H9 (cell line): ENCODE measurements at regions not wholly inside any gene's neighbourhood (a gene's known extent, or its start where the extent isn't known, plus 50 kb on each side); places are given as distances from the start of the nearest gene placed in this dataset.

Experiments
- DNase-seq: peaks from one replicate; pipeline ENCODE4 v3.0.0-alpha.2; 2017
- H2AFZ ChIP-seq: one replicate; pipeline ENCODE4 v1.6.1; 2013; ENCODE audit warnings: mild to moderate bottlenecking, low read length, control low read depth, moderate library complexity
- H2AK5ac ChIP-seq: 2 replicates; pipeline ENCODE4 v1.6.1; 2013; ENCODE audit warnings: low read length, control low read depth, mixed read lengths; ENCODE audit not compliant: insufficient read length
- H2BK120ac ChIP-seq: one replicate; pipeline ENCODE4 v1.6.1; 2013; ENCODE audit warnings: low read depth, mild to moderate bottlenecking, low read length, control low read depth, inconsistent platforms; ENCODE audit not compliant: poor library complexity, severe bottlenecking
- H2BK12ac ChIP-seq: 2 replicates; pipeline ENCODE4 v1.6.1; 2013; ENCODE audit warnings: low read length, control low read depth, mixed read lengths, low read depth; ENCODE audit not compliant: insufficient read length
- H2BK15ac ChIP-seq: 2 replicates; pipeline ENCODE4 v1.6.1; 2013; ENCODE audit warnings: low read depth, low read length, control low read depth
- H2BK20ac ChIP-seq: one replicate; pipeline ENCODE4 v1.6.1; 2013; ENCODE audit warnings: low read depth, mild to moderate bottlenecking, low read length, control low read depth, inconsistent platforms; ENCODE audit not compliant: poor library complexity, severe bottlenecking
- H2BK5ac ChIP-seq: 2 replicates; pipeline ENCODE4 v1.6.1; 2013; ENCODE audit warnings: low read length, control low read depth, mixed read lengths; ENCODE audit not compliant: insufficient read length
- H3K14ac ChIP-seq: 2 replicates; pipeline ENCODE4 v1.6.1; 2013; ENCODE audit warnings: low read length, control low read depth; ENCODE audit not compliant: insufficient read depth
- H3K18ac ChIP-seq: 2 replicates; pipeline ENCODE4 v1.6.1; 2013; ENCODE audit warnings: low read depth, mild to moderate bottlenecking, mixed read lengths, low read length, control low read depth; ENCODE audit not compliant: insufficient read length
- H3K23ac ChIP-seq: 2 replicates; pipeline ENCODE4 v1.6.1; 2013; ENCODE audit warnings: low read length, control low read depth, mixed read lengths, low read depth; ENCODE audit not compliant: insufficient read length
- H3K23me2 ChIP-seq: 2 replicates; pipeline ENCODE4 v1.6.1; 2013; ENCODE audit warnings: low read depth, mild to moderate bottlenecking, mixed read lengths, low read length, control low read depth; ENCODE audit not compliant: insufficient read length, poor library complexity, severe bottlenecking
- H3K27ac ChIP-seq: 2 replicates; pipeline ENCODE4 v1.5.1; 2013; ENCODE audit warnings: low read length, control low read depth, mixed read lengths, low read depth; ENCODE audit not compliant: insufficient read length
- H3K27me3 ChIP-seq: 2 replicates; pipeline ENCODE4 v1.6.1; 2013; ENCODE audit warnings: low read length, control low read depth, inconsistent platforms; ENCODE audit not compliant: insufficient read depth
- H3K4ac ChIP-seq: 2 replicates; pipeline ENCODE4 v1.6.1; 2013; ENCODE audit warnings: low read depth, mild to moderate bottlenecking, control low read depth, inconsistent platforms, low read length, moderate library complexity
- H3K4me1 ChIP-seq: 2 replicates; pipeline ENCODE4 v1.6.1; 2013; ENCODE audit warnings: low read length, control low read depth, inconsistent platforms; ENCODE audit not compliant: insufficient read depth
- H3K4me2 ChIP-seq: 2 replicates; pipeline ENCODE4 v1.6.1; 2013; ENCODE audit warnings: low read length, control low read depth, mixed read lengths; ENCODE audit not compliant: insufficient read length, insufficient read depth
- H3K56ac ChIP-seq: 2 replicates; pipeline ENCODE4 v1.6.1; 2013; ENCODE audit warnings: low read depth, mild to moderate bottlenecking, mixed read lengths, low read length, control low read depth; ENCODE audit not compliant: insufficient read length
- H3K79me1 ChIP-seq: 2 replicates; pipeline ENCODE4 v1.6.1; 2013; ENCODE audit warnings: low read depth, mild to moderate bottlenecking, moderate library complexity, low read length, control low read depth, inconsistent platforms; ENCODE audit not compliant: insufficient read depth, poor library complexity, severe bottlenecking
- H3K79me2 ChIP-seq: 2 replicates; pipeline ENCODE4 v1.6.1; 2013; ENCODE audit warnings: low read length, control low read depth, inconsistent platforms; ENCODE audit not compliant: insufficient read depth
- H3K9ac ChIP-seq: 2 replicates; pipeline ENCODE4 v1.6.1; 2013; ENCODE audit warnings: low read length, control low read depth, mixed read lengths; ENCODE audit not compliant: insufficient read length; ENCODE audit errors: extremely low read depth
- H3K9me3 ChIP-seq: one replicate; pipeline ENCODE4 v1.6.1; 2013; ENCODE audit warnings: low read depth, low read length, inconsistent platforms; ENCODE audit not compliant: control insufficient read depth
- H3T11ph ChIP-seq: one replicate; pipeline ENCODE4 v1.6.1; 2013; ENCODE audit warnings: mild to moderate bottlenecking, low read length, control low read depth, inconsistent platforms
- H4K20me1 ChIP-seq: one replicate; pipeline ENCODE4 v1.6.1; 2013; ENCODE audit not compliant: control insufficient read depth, insufficient read length, insufficient read depth
- H4K5ac ChIP-seq: 2 replicates; pipeline ENCODE4 v1.6.1; 2013; ENCODE audit warnings: low read depth, mild to moderate bottlenecking, mixed read lengths, low read length, control low read depth; ENCODE audit not compliant: insufficient read length
- H4K8ac ChIP-seq: replicated peaks from 2 replicates; pipeline ENCODE4 v1.6.1; 2013; ENCODE audit warnings: low read length, control low read depth, mixed read lengths, low read depth; ENCODE audit not compliant: insufficient read length
- H4K91ac ChIP-seq: 2 replicates; pipeline ENCODE4 v1.6.1; 2013; ENCODE audit warnings: low read depth, mild to moderate bottlenecking, moderate library complexity, mixed read lengths, low read length, control low read depth; ENCODE audit not compliant: insufficient read length
- H3K27ac Mint-ChIP-seq, 3 experiments: 2 replicates in 2 of 3; 3 replicates in 1 of 3; pipeline ENCODE4 v1.8.0; 2020 to 2021; ENCODE audit warnings: mixed read lengths in 3 of 3, mild to moderate bottlenecking in 1 of 3, moderate library complexity in 1 of 3
- H3K27me3 Mint-ChIP-seq: 2 replicates; pipeline ENCODE4 v1.8.0; 2021; ENCODE audit warnings: low read depth, mild to moderate bottlenecking, moderate library complexity, mixed read lengths
- H3K36me3 Mint-ChIP-seq, 3 experiments: 2 replicates in 2 of 3; 3 replicates in 1 of 3; pipeline ENCODE4 v1.8.0; 2020 to 2021; ENCODE audit warnings: low read depth in 3 of 3, mixed read lengths in 3 of 3; ENCODE audit not compliant: insufficient read depth in 1 of 3
- H3K4me1 Mint-ChIP-seq, 2 experiments: 2 replicates each; pipeline ENCODE4 v1.8.0; 2020; ENCODE audit warnings: mixed read lengths in 2 of 2
- H3K4me3 Mint-ChIP-seq, 2 experiments: 2 replicates in 1 of 2; 3 replicates in 1 of 2; pipeline ENCODE4 v1.8.0; 2020 to 2021; ENCODE audit warnings: mild to moderate bottlenecking in 2 of 2, mixed read lengths in 2 of 2, moderate library complexity in 1 of 2
- H3K9me3 Mint-ChIP-seq, 2 experiments: 2 replicates in 1 of 2; 3 replicates in 1 of 2; pipeline ENCODE4 v1.8.0; 2020; ENCODE audit warnings: mild to moderate bottlenecking in 2 of 2, mixed read lengths in 2 of 2, moderate library complexity in 1 of 2
- WGBS: extraction: QIAGEN DNeasy Blood & Tissue Kit; methylation state at CpG from one replicate; pipeline ENCODE4 v1.1.7; 2013; ENCODE audit warnings: missing lambda C conversion rate, low lambda C conversion rate, mixed read lengths; ENCODE audit not compliant: insufficient read length; ENCODE audit errors: extremely low coverage; 5-methylcytosine and 5-hydroxymethylcytosine counted together
- TF ChIP-seq, protein P1 (sequence below): fragments of 200-600 bp; sonication (generic); conservative IDR thresholded peaks from 3 replicates; pipeline ENCODE4 v1.8.0; 2021; ENCODE audit warnings: antibody characterized with exemption, mild to moderate bottlenecking

DNA sequence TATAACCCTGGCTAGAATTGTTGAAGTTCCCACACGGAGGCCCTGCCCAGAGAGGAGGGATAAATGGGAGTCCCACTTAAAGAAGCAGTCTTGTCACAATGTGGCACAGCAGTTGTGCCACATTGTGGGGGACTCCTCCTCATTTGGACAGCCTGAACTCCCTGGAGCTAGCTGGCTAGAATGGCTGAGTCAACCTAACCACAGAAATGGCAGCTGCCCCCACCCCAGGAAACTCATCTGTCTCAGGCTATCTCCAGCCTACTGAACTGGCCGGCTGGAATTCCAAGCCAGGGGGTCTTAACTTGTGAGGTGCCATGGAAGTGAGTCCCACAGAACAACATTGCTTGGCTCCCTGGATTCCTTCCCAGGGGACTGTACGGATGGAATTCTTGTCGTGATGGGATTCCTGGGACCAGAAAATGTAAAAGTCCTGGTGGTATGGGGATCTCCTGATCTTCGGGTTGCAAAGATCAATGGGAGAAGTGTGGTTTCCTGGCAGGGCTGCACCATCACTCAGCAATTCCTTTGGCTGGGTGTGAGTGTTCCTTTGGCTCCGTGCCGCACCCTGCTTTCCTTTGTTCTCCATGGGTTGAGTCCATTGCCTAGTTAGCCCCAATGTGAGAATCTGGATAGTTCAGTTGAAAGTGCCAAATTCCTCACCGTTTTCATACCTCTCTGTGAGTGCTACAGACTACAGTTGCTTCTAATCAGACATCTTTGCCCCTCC is 791.2 kb upstream of the FAT3 start:
- Mint-ChIP-seq H3K4me3 (no peak overlapping the region), H3K36me3 (no peaks in the 10 kb centered on the region), H3K9me3 (no peaks in the 10 kb centered on the region; a peak in 1 of 5 replicates), H3K4me1 (no peaks in the 10 kb centered on the region), H3K27me3 (no peaks in the 10 kb centered on the region), H3K27ac (no peak overlapping the region)
- Histone ChIP-seq H3K4me1 (no peaks in the 10 kb centered on the region), H2BK20ac (no peak overlapping the region), H2BK120ac (no peak overlapping the region), H3K23me2 (no peaks in the 10 kb centered on the region), H2BK5ac (no peak overlapping the region), H3K56ac (no peak overlapping the region), H3K4me2 (no peak overlapping the region), H3K18ac (no peak overlapping the region), H3T11ph (no peak overlapping the region), H4K8ac (no peak overlapping the region), H4K5ac (no peak overlapping the region), H2BK12ac (no peak overlapping the region), H3K79me1 (no peaks in the 10 kb centered on the region), H4K91ac (no peak overlapping the region), H3K79me2 (no peaks in the 10 kb centered on the region), H2BK15ac (no peak overlapping the region), H3K23ac (no peak overlapping the region), H3K27me3 (no peaks in the 10 kb centered on the region), H4K20me1 (no peaks in the 10 kb centered on the region), H2AFZ (no peak overlapping the region), H3K9me3 (no peaks in the 10 kb centered on the region), H3K14ac (no peak overlapping the region), H3K4ac (no peak overlapping the region), H2AK5ac (no peak overlapping the region), H3K27ac (no peak overlapping the region), H3K9ac (no peak overlapping the region)
- WGBS = no CpG with 5 or more reads among the region's 8 CpGs
- TF ChIP-seq, protein P1, sequence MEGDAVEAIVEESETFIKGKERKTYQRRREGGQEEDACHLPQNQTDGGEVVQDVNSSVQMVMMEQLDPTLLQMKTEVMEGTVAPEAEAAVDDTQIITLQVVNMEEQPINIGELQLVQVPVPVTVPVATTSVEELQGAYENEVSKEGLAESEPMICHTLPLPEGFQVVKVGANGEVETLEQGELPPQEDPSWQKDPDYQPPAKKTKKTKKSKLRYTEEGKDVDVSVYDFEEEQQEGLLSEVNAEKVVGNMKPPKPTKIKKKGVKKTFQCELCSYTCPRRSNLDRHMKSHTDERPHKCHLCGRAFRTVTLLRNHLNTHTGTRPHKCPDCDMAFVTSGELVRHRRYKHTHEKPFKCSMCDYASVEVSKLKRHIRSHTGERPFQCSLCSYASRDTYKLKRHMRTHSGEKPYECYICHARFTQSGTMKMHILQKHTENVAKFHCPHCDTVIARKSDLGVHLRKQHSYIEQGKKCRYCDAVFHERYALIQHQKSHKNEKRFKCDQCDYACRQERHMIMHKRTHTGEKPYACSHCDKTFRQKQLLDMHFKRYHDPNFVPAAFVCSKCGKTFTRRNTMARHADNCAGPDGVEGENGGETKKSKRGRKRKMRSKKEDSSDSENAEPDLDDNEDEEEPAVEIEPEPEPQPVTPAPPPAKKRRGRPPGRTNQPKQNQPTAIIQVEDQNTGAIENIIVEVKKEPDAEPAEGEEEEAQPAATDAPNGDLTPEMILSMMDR = no peak
- no peak for DNase-seq
